ENCODE measurements at regions not wholly inside any gene's neighbourhood (a gene's known extent, or its start where the extent isn't known, plus 50 kb on each side); places are given as distances from the start of the nearest gene placed in this dataset.
"Not testable (repeated sequence)": the region's sequence is repeated elsewhere in the genome, so short reads cannot be mapped to it uniquely, and the experiment has no call there.

- DNase-seq (ENCODE audit: low read depth), result not testable (repeated sequence)
Observed at GRCh38 chr9:129545876-129546275, 75.0 kb downstream of the C9orf50 start.

- no peak for DNase-seq (ENCODE audit: low read depth)
Observed at GRCh38 chr9:129544761-129545160, 76.1 kb downstream of the C9orf50 start.

GRCh38 chr9:129542741-129543140, 78.2 kb downstream of the C9orf50 start:
- DNase-seq (ENCODE audit: low read depth), result no peak

GRCh38 chr9:129541270-129541669, 79.6 kb downstream of the C9orf50 start:
- no peak for DNase-seq (ENCODE audit: low read depth)

- no peak for DNase-seq (ENCODE audit: low read depth)
Observed at GRCh38 chr9:129539446-129539845, 81.5 kb downstream of the C9orf50 start.

GRCh38 chr9:129531860-129532402, 89.0 kb downstream of the C9orf50 start:
- not testable (repeated sequence) for DNase-seq (ENCODE audit: low read depth)

GRCh38 chr9:129527955-129528354, 92.9 kb downstream of the C9orf50 start:
- not testable (repeated sequence) for DNase-seq (ENCODE audit: low read depth)

- no peak for DNase-seq (ENCODE audit: low read depth)
Observed at GRCh38 chr9:129525656-129526196, 95.2 kb downstream of the C9orf50 start.

- no peak for DNase-seq (ENCODE audit: low read depth)
Observed at GRCh38 chr9:129524582-129525270, 96.2 kb downstream of the C9orf50 start.

GRCh38 chr9:129523943-129524581, 96.8 kb downstream of the C9orf50 start:
- DNase-seq (ENCODE audit: low read depth), result no peak

GRCh38 chr9:129522351-129522750, 98.5 kb downstream of the C9orf50 start:
- no peak for DNase-seq (ENCODE audit: low read depth)

- no peak for DNase-seq (ENCODE audit: low read depth)
Observed at GRCh38 chr9:129520082-129520481, 100.8 kb downstream of the C9orf50 start.

GRCh38 chr9:129518074-129518473, 102.8 kb downstream of the C9orf50 start:
- DNase-seq (ENCODE audit: low read depth), result no peak

- no peak for DNase-seq (ENCODE audit: low read depth)
Observed at GRCh38 chr9:129517006-129517405, 103.9 kb downstream of the C9orf50 start.

- DNase-seq (ENCODE audit: low read depth), result no peak
Observed at GRCh38 chr9:129514891-129515290, 106.0 kb downstream of the C9orf50 start.

- DNase-seq (ENCODE audit: low read depth), result no peak
Observed at GRCh38 chr9:129514497-129514867, 106.4 kb downstream of the C9orf50 start.

GRCh38 chr9:129513856-129514496, 106.9 kb downstream of the C9orf50 start:
- DNase-seq (ENCODE audit: low read depth), result no peak

- DNase-seq (ENCODE audit: low read depth), result no peak
Observed at GRCh38 chr9:129513282-129513681, 107.6 kb downstream of the C9orf50 start.

- no peak for DNase-seq (ENCODE audit: low read depth)
Observed at GRCh38 chr9:129511285-129511900, 109.5 kb downstream of the C9orf50 start.

GRCh38 chr9:129509533-129509928, 111.4 kb downstream of the C9orf50 start:
- no peak for DNase-seq (ENCODE audit: low read depth)

- DNase-seq (ENCODE audit: low read depth), result no peak
Observed at GRCh38 chr9:129507805-129508204, 113.1 kb downstream of the C9orf50 start.

- DNase-seq (ENCODE audit: low read depth), result no peak
Observed at GRCh38 chr9:129506892-129507291, 114.0 kb downstream of the C9orf50 start.
